Suprapubic skin (tissue), 4 donors: ENCODE measurements at regions not wholly inside any gene's neighbourhood (a gene's known extent, or its start where the extent isn't known, plus 50 kb on each side); places are given as distances from the start of the nearest gene placed in this dataset.

Experiments used
- DNase-seq, 2 donors: peaks; one replicate each; pipeline ENCODE4 v3.0.0-alpha.2; 2019; ENCODE audit warnings: low spot score in 2 of 2
- H3K27ac ChIP-seq: fragments of 200-600 bp; sonication (generic); one replicate; pipeline ENCODE4 v1.5.1; 2019
- H3K27me3 ChIP-seq: fragments of 200-600 bp; sonication (generic); one replicate; pipeline ENCODE4 v1.5.1; 2019
- H3K36me3 ChIP-seq: fragments of 200-600 bp; sonication (generic); one replicate; pipeline ENCODE4 v1.5.1; 2019
- H3K4me1 ChIP-seq: fragments of 200-600 bp; sonication (generic); one replicate; pipeline ENCODE4 v1.5.1; 2019
- H3K4me3 ChIP-seq: fragments of 200-600 bp; sonication (generic); one replicate; pipeline ENCODE4 v1.5.1; 2019; ENCODE audit warnings: mild to moderate bottlenecking
- H3K9me3 ChIP-seq: fragments of 200-600 bp; sonication (generic); one replicate; pipeline ENCODE4 v1.5.1; 2019
- CTCF ChIP-seq, 2 donors: fragments of 200-600 bp in 1 of 2; fragments of 450-650 bp in 1 of 2; sonication (generic) in 1 of 2; IDR thresholded peaks; one replicate each; pipeline ENCODE4 v1.5.1; 2016 to 2019; ENCODE audit warnings: antibody characterized with exemption in 2 of 2, mild to moderate bottlenecking in 1 of 2, moderate library complexity in 1 of 2
- EP300 ChIP-seq: sonication (generic); formaldehyde crosslinking; IDR thresholded peaks from one replicate; pipeline ENCODE4 v1.6.1; 2017; ENCODE audit warnings: antibody characterized with exemption
- POLR2A ChIP-seq, 2 donors: fragments of 450-650 bp; IDR thresholded peaks; one replicate each; pipeline ENCODE4 v1.6.1; 2017; ENCODE audit warnings: antibody characterized with exemption in 2 of 2, mild to moderate bottlenecking in 2 of 2, moderate library complexity in 2 of 2
- POLR2AphosphoS5 ChIP-seq, 3 donors: sonication (generic); formaldehyde crosslinking; IDR thresholded peaks; one replicate each; pipeline ENCODE4 v1.6.1; 2017; ENCODE audit warnings: antibody characterized with exemption in 3 of 3
- WGBS: methylation state at CpG from one replicate; pipeline ENCODE4 v1.1.5; 2018; 5-methylcytosine and 5-hydroxymethylcytosine counted together

- no peaks in the 10 kb centered on the region for H3K27me3 ChIP-seq
- peaks cover 7% of the 10 kb centered on the region for H3K4me1 ChIP-seq
- TF ChIP-seq EP300 = no peak
- TF ChIP-seq CTCF (IDR thresholded peaks at IDR 0.05) = no peak
- no peak for TF ChIP-seq POLR2AphosphoS5 (IDR thresholded peaks at IDR 0.05)
- TF ChIP-seq POLR2A (IDR thresholded peaks at IDR 0.05) = no peak
- H3K27ac ChIP-seq = no peak overlapping the region
- H3K9me3 ChIP-seq = no peaks in the 10 kb centered on the region
- H3K36me3 ChIP-seq = no peaks in the 10 kb centered on the region
- WGBS = 70% methylated on average over 7 of the region's 7 CpGs
- no peak overlapping the region for H3K4me3 ChIP-seq
- DNase-seq = no peak
These were observed 225.3 kb upstream of the AGAP1 start for GRCh38 chr2:235268535-235268934.

- no peaks in the 10 kb centered on the region for H3K27me3 ChIP-seq
- DNase-seq = no peak
- WGBS = 79% methylated on average over 4 of the region's 4 CpGs
- no peak overlapping the region for H3K4me3 ChIP-seq
- TF ChIP-seq CTCF (IDR thresholded peaks at IDR 0.05) = no peak
- TF ChIP-seq EP300 = no peak
- no peak for TF ChIP-seq POLR2AphosphoS5 (IDR thresholded peaks at IDR 0.05)
- H3K36me3 ChIP-seq = no peaks in the 10 kb centered on the region
- H3K27ac ChIP-seq = no peak overlapping the region
- H3K4me1 ChIP-seq = no peaks in the 10 kb centered on the region
- no peaks in the 10 kb centered on the region for H3K9me3 ChIP-seq
These were observed 223.6 kb upstream of the AGAP1 start for GRCh38 chr2:235270291-235270690.

GRCh38 chr2:235270956-235271355, 222.9 kb upstream of the AGAP1 start:
- no peak overlapping the region for H3K27ac ChIP-seq
- 63% methylated on average over 4 of the region's 4 CpGs for WGBS
- no peaks in the 10 kb centered on the region for H3K4me1 ChIP-seq
- no peak for TF ChIP-seq POLR2A (IDR thresholded peaks at IDR 0.05)
- no peak for TF ChIP-seq POLR2AphosphoS5 (IDR thresholded peaks at IDR 0.05)
- TF ChIP-seq CTCF (IDR thresholded peaks at IDR 0.05) = no peak
- no peak for TF ChIP-seq EP300
- no peaks in the 10 kb centered on the region for H3K36me3 ChIP-seq
- H3K27me3 ChIP-seq = no peaks in the 10 kb centered on the region
- no peaks in the 10 kb centered on the region for H3K9me3 ChIP-seq
- DNase-seq = no peak
- H3K4me3 ChIP-seq = no peak overlapping the region

GRCh38 chr2:235271936-235272335, 221.9 kb upstream of the AGAP1 start:
- Histone ChIP-seq H3K36me3 (no peaks in the 10 kb centered on the region), H3K27me3 (no peaks in the 10 kb centered on the region), H3K4me1 (no peaks in the 10 kb centered on the region), H3K4me3 (no peak overlapping the region), H3K27ac (no peak overlapping the region), H3K9me3 (no peaks in the 10 kb centered on the region)
- TF ChIP-seq POLR2A (IDR thresholded peaks at IDR 0.05) (no peak), POLR2AphosphoS5 (IDR thresholded peaks at IDR 0.05) (no peak), EP300 (no peak), CTCF (IDR thresholded peaks at IDR 0.05) (no peak)
- 89% methylated on average over 2 of the region's 2 CpGs for WGBS
- no peak for DNase-seq

- H3K36me3 ChIP-seq = no peaks in the 10 kb centered on the region
- no peak overlapping the region for H3K27ac ChIP-seq
- TF ChIP-seq POLR2AphosphoS5 (IDR thresholded peaks at IDR 0.05) (no peak), CTCF (IDR thresholded peaks at IDR 0.05) (no peak), POLR2A (IDR thresholded peaks at IDR 0.05) (no peak), EP300 (no peak)
- 67% methylated on average over 2 of the region's 2 CpGs for WGBS
- DNase-seq = no peak
- H3K4me3 ChIP-seq = no peak overlapping the region
- H3K4me1 ChIP-seq = no peaks in the 10 kb centered on the region
- H3K27me3 ChIP-seq = no peaks in the 10 kb centered on the region
- no peaks in the 10 kb centered on the region for H3K9me3 ChIP-seq
These were observed 219.8 kb upstream of the AGAP1 start for GRCh38 chr2:235274023-235274422.
